GM23338 (cell line): ENCODE measurements at regions not wholly inside any gene's neighbourhood (a gene's known extent, or its start where the extent isn't known, plus 50 kb on each side); places are given as distances from the start of the nearest gene placed in this dataset.

ENCODE experiments used
- CREB1 ChIP-seq: fragments of 250-450 bp; sonication (Bioruptor Pico); IDR thresholded peaks from 2 replicates; pipeline ENCODE4 v1.5.0; 2020; ENCODE audit warnings: low read depth, mild to moderate bottlenecking, moderate library complexity
- EZH2 ChIP-seq: fragments of 200-600 bp; sonication (generic); IDR thresholded peaks from one replicate; pipeline ENCODE4 v1.8.0; 2017; ENCODE audit warnings: antibody characterized with exemption, mild to moderate bottlenecking, low read depth; ENCODE audit not compliant: unreplicated experiment
- EZH2phosphoT487 ChIP-seq: fragments of 200-600 bp; sonication (generic); IDR thresholded peaks from one replicate; pipeline ENCODE4 v1.8.1; 2018; ENCODE audit warnings: antibody characterized with exemption; ENCODE audit not compliant: unreplicated experiment
- JUNB ChIP-seq: IDR thresholded peaks from one replicate; pipeline ENCODE4 v1.6.1; 2016; ENCODE audit warnings: antibody characterized with exemption; ENCODE audit not compliant: unreplicated experiment
- NANOG ChIP-seq: IDR thresholded peaks from 2 replicates; pipeline ENCODE4 v1.6.1; 2016; ENCODE audit warnings: antibody characterized with exemption, borderline replicate concordance
- POLR2AphosphoS5 ChIP-seq: IDR thresholded peaks from 2 replicates; pipeline ENCODE4 v1.6.1; 2016; ENCODE audit warnings: antibody characterized with exemption, low read depth
- REST ChIP-seq: IDR thresholded peaks from one replicate; pipeline ENCODE4 v1.6.1; 2018; ENCODE audit warnings: antibody characterized with exemption; ENCODE audit not compliant: unreplicated experiment
- STAT1 ChIP-seq: IDR thresholded peaks from one replicate; pipeline ENCODE4 v1.6.1; 2016; ENCODE audit warnings: antibody characterized with exemption; ENCODE audit not compliant: unreplicated experiment
- ZNF114 ChIP-seq: fragments of 250-450 bp; sonication (Bioruptor Pico); IDR thresholded peaks from 2 replicates; pipeline ENCODE4 v1.5.0; 2020; ENCODE audit warnings: mild to moderate bottlenecking, moderate library complexity
- ZNF331 ChIP-seq: fragments of 250-450 bp; sonication (Bioruptor Pico); IDR thresholded peaks from 2 replicates; pipeline ENCODE4 v1.5.0; 2020; ENCODE audit warnings: low read depth, mild to moderate bottlenecking, moderate library complexity
- TF ChIP-seq, protein P1 (sequence below), 2 experiments: fragments of 200-600 bp in 1 of 2; sonication (generic) in 1 of 2; conservative IDR thresholded peaks; 2 replicates each; pipeline versions ENCODE4 v1.5.1 to v1.6.1; 2016 to 2017; ENCODE audit warnings: antibody characterized with exemption in 2 of 2, low read depth in 2 of 2, mild to moderate bottlenecking in 2 of 2, moderate library complexity in 1 of 2
- TF ChIP-seq, protein P2 (sequence below): IDR thresholded peaks from 2 replicates; pipeline ENCODE4 v1.6.1; 2016; ENCODE audit warnings: antibody characterized with exemption
- TF ChIP-seq, protein P3 (sequence below): fragments of 250-450 bp; sonication (Bioruptor Pico); IDR thresholded peaks from 2 replicates; pipeline ENCODE4 v1.5.0; 2020; ENCODE audit warnings: mild to moderate bottlenecking, moderate library complexity

DNA sequence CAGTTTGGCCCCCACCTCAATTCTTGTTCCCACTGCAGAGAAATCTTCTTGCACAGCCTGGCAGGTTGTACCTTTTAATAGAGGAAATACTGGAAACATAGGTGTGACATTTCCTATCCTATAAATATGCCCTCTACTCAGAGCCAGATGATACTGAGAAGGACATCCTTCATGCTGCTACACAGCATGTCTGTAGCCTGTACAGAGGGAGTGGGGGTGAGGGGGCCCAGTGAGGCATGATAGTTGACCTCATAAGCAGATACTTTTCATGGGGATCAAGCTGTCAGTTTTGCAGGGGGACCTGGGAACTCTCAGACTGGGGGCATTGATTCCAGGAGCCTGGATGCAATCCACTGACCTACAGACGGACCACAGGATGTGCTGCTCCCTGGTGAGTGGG, 96.2 kb upstream of the TOP1 start:
- TF ChIP-seq, protein P1, sequence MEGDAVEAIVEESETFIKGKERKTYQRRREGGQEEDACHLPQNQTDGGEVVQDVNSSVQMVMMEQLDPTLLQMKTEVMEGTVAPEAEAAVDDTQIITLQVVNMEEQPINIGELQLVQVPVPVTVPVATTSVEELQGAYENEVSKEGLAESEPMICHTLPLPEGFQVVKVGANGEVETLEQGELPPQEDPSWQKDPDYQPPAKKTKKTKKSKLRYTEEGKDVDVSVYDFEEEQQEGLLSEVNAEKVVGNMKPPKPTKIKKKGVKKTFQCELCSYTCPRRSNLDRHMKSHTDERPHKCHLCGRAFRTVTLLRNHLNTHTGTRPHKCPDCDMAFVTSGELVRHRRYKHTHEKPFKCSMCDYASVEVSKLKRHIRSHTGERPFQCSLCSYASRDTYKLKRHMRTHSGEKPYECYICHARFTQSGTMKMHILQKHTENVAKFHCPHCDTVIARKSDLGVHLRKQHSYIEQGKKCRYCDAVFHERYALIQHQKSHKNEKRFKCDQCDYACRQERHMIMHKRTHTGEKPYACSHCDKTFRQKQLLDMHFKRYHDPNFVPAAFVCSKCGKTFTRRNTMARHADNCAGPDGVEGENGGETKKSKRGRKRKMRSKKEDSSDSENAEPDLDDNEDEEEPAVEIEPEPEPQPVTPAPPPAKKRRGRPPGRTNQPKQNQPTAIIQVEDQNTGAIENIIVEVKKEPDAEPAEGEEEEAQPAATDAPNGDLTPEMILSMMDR (conservative IDR thresholded peaks at IDR 0.05; ENCODE audit: low read depth in 2 of 2), result no peak
- TF ChIP-seq POLR2AphosphoS5 (no peak), EZH2 (no peak), REST (no peak), CREB1 (CRISPR knock-in tag) (no peak), EZH2phosphoT487 (no peak), JUNB (no peak), STAT1 (no peak), NANOG (no peak), ZNF331 (CRISPR knock-in tag) (no peak), ZNF114 (CRISPR knock-in tag) (no peak)
- TF ChIP-seq, protein P2, sequence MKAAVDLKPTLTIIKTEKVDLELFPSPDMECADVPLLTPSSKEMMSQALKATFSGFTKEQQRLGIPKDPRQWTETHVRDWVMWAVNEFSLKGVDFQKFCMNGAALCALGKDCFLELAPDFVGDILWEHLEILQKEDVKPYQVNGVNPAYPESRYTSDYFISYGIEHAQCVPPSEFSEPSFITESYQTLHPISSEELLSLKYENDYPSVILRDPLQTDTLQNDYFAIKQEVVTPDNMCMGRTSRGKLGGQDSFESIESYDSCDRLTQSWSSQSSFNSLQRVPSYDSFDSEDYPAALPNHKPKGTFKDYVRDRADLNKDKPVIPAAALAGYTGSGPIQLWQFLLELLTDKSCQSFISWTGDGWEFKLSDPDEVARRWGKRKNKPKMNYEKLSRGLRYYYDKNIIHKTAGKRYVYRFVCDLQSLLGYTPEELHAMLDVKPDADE, result no peak
- TF ChIP-seq, protein P3, sequence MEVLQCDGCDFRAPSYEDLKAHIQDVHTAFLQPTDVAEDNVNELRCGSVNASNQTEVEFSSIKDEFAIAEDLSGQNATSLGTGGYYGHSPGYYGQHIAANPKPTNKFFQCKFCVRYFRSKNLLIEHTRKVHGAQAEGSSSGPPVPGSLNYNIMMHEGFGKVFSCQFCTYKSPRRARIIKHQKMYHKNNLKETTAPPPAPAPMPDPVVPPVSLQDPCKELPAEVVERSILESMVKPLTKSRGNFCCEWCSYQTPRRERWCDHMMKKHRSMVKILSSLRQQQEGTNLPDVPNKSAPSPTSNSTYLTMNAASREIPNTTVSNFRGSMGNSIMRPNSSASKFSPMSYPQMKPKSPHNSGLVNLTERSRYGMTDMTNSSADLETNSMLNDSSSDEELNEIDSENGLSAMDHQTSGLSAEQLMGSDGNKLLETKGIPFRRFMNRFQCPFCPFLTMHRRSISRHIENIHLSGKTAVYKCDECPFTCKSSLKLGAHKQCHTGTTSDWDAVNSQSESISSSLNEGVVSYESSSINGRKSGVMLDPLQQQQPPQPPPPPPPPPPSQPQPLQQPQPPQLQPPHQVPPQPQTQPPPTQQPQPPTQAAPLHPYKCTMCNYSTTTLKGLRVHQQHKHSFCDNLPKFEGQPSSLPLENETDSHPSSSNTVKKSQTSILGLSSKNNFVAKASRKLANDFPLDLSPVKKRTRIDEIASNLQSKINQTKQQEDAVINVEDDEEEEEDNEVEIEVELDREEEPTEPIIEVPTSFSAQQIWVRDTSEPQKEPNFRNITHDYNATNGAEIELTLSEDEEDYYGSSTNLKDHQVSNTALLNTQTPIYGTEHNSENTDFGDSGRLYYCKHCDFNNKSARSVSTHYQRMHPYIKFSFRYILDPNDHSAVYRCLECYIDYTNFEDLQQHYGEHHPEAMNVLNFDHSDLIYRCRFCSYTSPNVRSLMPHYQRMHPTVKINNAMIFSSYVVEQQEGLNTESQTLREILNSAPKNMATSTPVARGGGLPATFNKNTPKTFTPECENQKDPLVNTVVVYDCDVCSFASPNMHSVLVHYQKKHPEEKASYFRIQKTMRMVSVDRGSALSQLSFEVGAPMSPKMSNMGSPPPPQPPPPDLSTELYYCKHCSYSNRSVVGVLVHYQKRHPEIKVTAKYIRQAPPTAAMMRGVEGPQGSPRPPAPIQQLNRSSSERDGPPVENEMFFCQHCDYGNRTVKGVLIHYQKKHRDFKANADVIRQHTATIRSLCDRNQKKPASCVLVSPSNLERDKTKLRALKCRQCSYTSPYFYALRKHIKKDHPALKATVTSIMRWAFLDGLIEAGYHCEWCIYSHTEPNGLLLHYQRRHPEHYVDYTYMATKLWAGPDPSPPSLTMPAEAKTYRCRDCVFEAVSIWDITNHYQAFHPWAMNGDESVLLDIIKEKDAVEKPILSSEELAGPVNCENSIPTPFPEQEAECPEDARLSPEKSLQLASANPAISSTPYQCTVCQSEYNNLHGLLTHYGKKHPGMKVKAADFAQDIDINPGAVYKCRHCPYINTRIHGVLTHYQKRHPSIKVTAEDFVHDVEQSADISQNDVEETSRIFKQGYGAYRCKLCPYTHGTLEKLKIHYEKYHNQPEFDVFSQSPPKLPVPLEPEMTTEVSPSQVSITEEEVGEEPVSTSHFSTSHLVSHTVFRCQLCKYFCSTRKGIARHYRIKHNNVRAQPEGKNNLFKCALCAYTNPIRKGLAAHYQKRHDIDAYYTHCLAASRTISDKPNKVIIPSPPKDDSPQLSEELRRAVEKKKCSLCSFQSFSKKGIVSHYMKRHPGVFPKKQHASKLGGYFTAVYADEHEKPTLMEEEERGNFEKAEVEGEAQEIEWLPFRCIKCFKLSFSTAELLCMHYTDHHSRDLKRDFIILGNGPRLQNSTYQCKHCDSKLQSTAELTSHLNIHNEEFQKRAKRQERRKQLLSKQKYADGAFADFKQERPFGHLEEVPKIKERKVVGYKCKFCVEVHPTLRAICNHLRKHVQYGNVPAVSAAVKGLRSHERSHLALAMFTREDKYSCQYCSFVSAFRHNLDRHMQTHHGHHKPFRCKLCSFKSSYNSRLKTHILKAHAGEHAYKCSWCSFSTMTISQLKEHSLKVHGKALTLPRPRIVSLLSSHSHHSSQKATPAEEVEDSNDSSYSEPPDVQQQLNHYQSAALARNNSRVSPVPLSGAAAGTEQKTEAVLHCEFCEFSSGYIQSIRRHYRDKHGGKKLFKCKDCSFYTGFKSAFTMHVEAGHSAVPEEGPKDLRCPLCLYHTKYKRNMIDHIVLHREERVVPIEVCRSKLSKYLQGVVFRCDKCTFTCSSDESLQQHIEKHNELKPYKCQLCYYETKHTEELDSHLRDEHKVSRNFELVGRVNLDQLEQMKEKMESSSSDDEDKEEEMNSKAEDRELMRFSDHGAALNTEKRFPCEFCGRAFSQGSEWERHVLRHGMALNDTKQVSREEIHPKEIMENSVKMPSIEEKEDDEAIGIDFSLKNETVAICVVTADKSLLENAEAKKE (CRISPR knock-in tag), result no peak
